SK-N-SH (cell line): ENCODE measurements at regions not wholly inside any gene's neighbourhood (a gene's known extent, or its start where the extent isn't known, plus 50 kb on each side); places are given as distances from the start of the nearest gene placed in this dataset.

ENCODE experiments used
- CTCF ChIA-PET: fragments of 300-600, 350-600 bp; formaldehyde crosslinking; extraction: SDS; loops from one replicate; lab custom pipeline; 2021; lab: Yijun Ruan, JAX
- POLR2A ChIA-PET: fragments of 350-600 bp; sonication (Branson Sonifier 250); formaldehyde crosslinking; extraction: SDS; loops from one replicate; lab custom pipeline; 2020; ENCODE audit warnings: antibody characterized with exemption, inconsistent platforms; lab: Yijun Ruan, JAX
- DNase-seq: peaks from one replicate; pipeline ENCODE4 v3.0.0; 2012
- H2AFZ ChIP-seq: fragments of 200-600 bp; sonication (generic); 2 replicates; pipeline ENCODE4 v1.8.1; 2016; ENCODE audit warnings: antibody characterized with exemption, mild to moderate bottlenecking, low read depth
- H3F3A ChIP-seq: fragments of 200-600 bp; sonication (generic); replicated peaks from 2 replicates; pipeline ENCODE3; 2016; ENCODE audit warnings: antibody characterized with exemption, mild to moderate bottlenecking; ENCODE audit not compliant: insufficient read depth
- H3K27ac ChIP-seq, 2 experiments: fragments of 200-500 bp in 1 of 2; fragments of 200-600 bp in 1 of 2; sonication (Bioruptor generic) in 1 of 2; sonication (generic), shearing (Covaris generic) in 1 of 2; 2 replicates each; pipeline versions ENCODE4 v1.5.1 to v1.6.1; 2014 to 2016; ENCODE audit warnings: low read depth in 2 of 2, inconsistent platforms in 1 of 2, low read length in 1 of 2, mild to moderate bottlenecking in 1 of 2, mixed read lengths in 1 of 2
- H3K27me3 ChIP-seq: fragments of 200-600 bp; sonication (generic), shearing (Covaris generic); 2 replicates; pipeline ENCODE4 v1.6.1; 2016; ENCODE audit warnings: mixed run types; ENCODE audit not compliant: insufficient read depth
- H3K36me3 ChIP-seq, 2 experiments: fragments of 200-500 bp in 1 of 2; fragments of 200-600 bp in 1 of 2; sonication (Bioruptor generic) in 1 of 2; sonication (generic) in 1 of 2; replicated peaks in 1 of 2; 2 replicates each; pipeline versions ENCODE3 to v1.5.1; 2014 to 2016; ENCODE audit warnings: low read length in 1 of 2, mild to moderate bottlenecking in 1 of 2; ENCODE audit not compliant: insufficient read depth in 2 of 2, control insufficient read depth in 1 of 2
- H3K4me1 ChIP-seq, 2 experiments: fragments of 200-500 bp in 1 of 2; fragments of 200-600 bp in 1 of 2; sonication (Bioruptor generic) in 1 of 2; sonication (generic), shearing (Covaris generic) in 1 of 2; 2 replicates each; pipeline versions ENCODE4 v1.5.1 to v1.6.1; 2014 to 2016; ENCODE audit warnings: low read depth in 1 of 2, low read length in 1 of 2, mixed run types in 1 of 2; ENCODE audit not compliant: insufficient read depth in 2 of 2, control insufficient read depth in 1 of 2
- H3K4me2 ChIP-seq: fragments of 200-600 bp; sonication (generic), shearing (Covaris generic); 2 replicates; pipeline ENCODE4 v1.6.1; 2017; ENCODE audit warnings: mixed run types
- H3K4me3 ChIP-seq, 2 experiments: fragments of 200-500 bp in 1 of 2; fragments of 200-600 bp in 1 of 2; sonication (Bioruptor generic) in 1 of 2; sonication (generic), shearing (Covaris generic) in 1 of 2; 2 replicates each; pipeline versions ENCODE4 v1.5.1 to v1.8.1; 2014 to 2016; ENCODE audit warnings: low read depth in 2 of 2, inconsistent platforms in 1 of 2, low read length in 1 of 2, mild to moderate bottlenecking in 1 of 2, mixed read lengths in 1 of 2, moderate library complexity in 1 of 2
- H3K79me2 ChIP-seq: fragments of 200-600 bp; sonication (generic); 2 replicates; pipeline ENCODE4 v1.8.1; 2017; ENCODE audit warnings: mild to moderate bottlenecking; ENCODE audit not compliant: insufficient read depth
- H3K9ac ChIP-seq: fragments of 200-600 bp; sonication (generic); 2 replicates; pipeline ENCODE4 v1.6.1; 2017; ENCODE audit warnings: mixed run types
- H3K9me2 ChIP-seq: fragments of 200-600 bp; sonication (generic); 2 replicates; pipeline ENCODE4 v1.6.1; 2017; ENCODE audit warnings: mixed run types
- H3K9me3 ChIP-seq: fragments of 200-600 bp; sonication (generic); 2 replicates; pipeline ENCODE4 v1.6.1; 2017; ENCODE audit warnings: mixed run types, mild to moderate bottlenecking, moderate library complexity
- H4K20me1 ChIP-seq: fragments of 200-600 bp; sonication (generic); 2 replicates; pipeline ENCODE4 v1.6.1; 2017; ENCODE audit warnings: mild to moderate bottlenecking, mixed run types; ENCODE audit not compliant: insufficient read depth
- FOSL2 ChIP-seq: IDR thresholded peaks from 2 replicates; pipeline ENCODE4 v1.4.0; 2012; ENCODE audit warnings: low read depth, mild to moderate bottlenecking, moderate library complexity, borderline replicate concordance
- FOXM1 ChIP-seq: IDR thresholded peaks from 2 replicates; pipeline ENCODE4 v1.4.0; 2012; ENCODE audit warnings: low read depth, mild to moderate bottlenecking
- GATA2 ChIP-seq: sonication (generic); formaldehyde crosslinking; IDR thresholded peaks from 2 replicates; pipeline ENCODE4 v1.5.0; 2020; ENCODE audit warnings: mild to moderate bottlenecking, missing genetic modification reagents
- POLR2AphosphoS5 ChIP-seq: IDR thresholded peaks from 2 replicates; pipeline ENCODE4 v1.6.1; 2012; ENCODE audit warnings: low read depth, low read length
- RCOR1 ChIP-seq: fragments of 150-350 bp; IDR thresholded peaks from 2 replicates; pipeline ENCODE4 v1.6.1; 2017; ENCODE audit warnings: antibody characterized with exemption, low read length
- REST ChIP-seq: IDR thresholded peaks from 2 replicates; pipeline ENCODE4 v1.6.1; 2012; ENCODE audit warnings: mild to moderate bottlenecking, low read depth, low read length, moderate library complexity
- SIN3A ChIP-seq: IDR thresholded peaks from 2 replicates; pipeline ENCODE4 v1.6.1; 2012; ENCODE audit warnings: low read depth, mild to moderate bottlenecking, low read length, moderate library complexity, borderline replicate concordance
- SMC3 ChIP-seq: IDR thresholded peaks from 2 replicates; pipeline ENCODE4 v1.6.1; 2012; ENCODE audit warnings: low read depth, low read length, improper control_type of control experiment
- WGBS: methylation state at CpG from one replicate; pipeline ENCODE4 v1.1.6; 2017; ENCODE audit warnings: low lambda C conversion rate; 5-methylcytosine and 5-hydroxymethylcytosine counted together
- TF ChIP-seq, protein P1 (sequence below): IDR thresholded peaks from 2 replicates; pipeline ENCODE4; 2012

DNA sequence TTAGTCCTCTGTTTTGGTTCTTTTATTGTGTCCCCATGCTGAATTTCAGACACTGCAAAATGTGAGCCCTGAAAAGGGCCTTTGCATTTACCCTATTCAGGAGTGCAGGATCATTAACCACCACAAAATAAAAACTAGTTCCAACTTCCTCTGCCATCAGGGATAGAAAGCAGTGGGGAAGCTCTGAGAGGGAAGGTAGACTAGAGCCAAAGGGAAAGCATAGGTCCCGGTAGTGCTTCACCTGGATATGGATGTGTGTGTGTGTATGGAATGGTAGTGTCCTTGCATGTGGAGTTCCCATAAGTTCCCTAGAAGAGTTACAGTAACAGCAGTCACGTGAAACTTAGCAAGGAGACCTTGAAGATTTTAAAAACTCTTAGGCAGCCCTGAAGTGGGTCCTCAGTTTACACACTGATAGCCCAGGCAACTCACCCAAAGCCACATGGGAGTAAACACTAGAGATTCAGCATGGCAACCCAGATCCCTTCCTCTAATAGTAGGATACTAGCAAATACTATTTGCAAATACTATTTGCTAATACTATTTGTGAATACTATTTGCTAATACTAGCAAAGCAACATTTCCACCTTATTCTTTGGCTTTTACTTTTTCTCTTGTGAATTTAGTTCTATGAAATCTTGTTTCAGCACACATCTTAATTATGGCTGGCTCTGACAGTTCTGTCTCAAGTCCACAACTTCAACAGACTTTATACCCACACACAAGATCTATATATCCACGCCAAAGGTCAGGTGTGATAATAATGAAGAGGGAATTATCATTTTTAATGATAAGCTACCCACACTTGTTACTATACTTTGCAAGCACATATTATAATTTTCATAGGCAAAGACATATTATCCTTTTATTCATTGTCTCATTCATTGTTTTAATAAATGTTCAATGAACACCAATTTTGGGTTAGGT lies 70.4 kb upstream of the IFNE start:
- H3F3A ChIP-seq, result no peaks in the 10 kb centered on the region
- WGBS, result 6% methylated on average over 3 of the region's 3 CpGs
- no peak overlapping the region for H3K4me3 ChIP-seq
- H3K4me2 ChIP-seq, result no peak overlapping the region
- POLR2A ChIA-PET, result no interaction called here
- no peaks in the 10 kb centered on the region for H3K79me2 ChIP-seq
- H2AFZ ChIP-seq, result no peak overlapping the region
- TF ChIP-seq SIN3A, result no peak
- no peak for TF ChIP-seq RCOR1
- TF ChIP-seq POLR2AphosphoS5, result no peak
- no peak for TF ChIP-seq REST
- TF ChIP-seq, protein P1, sequence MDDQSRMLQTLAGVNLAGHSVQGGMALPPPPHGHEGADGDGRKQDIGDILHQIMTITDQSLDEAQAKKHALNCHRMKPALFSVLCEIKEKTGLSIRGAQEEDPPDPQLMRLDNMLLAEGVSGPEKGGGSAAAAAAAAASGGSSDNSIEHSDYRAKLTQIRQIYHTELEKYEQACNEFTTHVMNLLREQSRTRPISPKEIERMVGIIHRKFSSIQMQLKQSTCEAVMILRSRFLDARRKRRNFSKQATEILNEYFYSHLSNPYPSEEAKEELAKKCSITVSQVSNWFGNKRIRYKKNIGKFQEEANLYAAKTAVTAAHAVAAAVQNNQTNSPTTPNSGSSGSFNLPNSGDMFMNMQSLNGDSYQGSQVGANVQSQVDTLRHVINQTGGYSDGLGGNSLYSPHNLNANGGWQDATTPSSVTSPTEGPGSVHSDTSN, result no peak
- no peak for TF ChIP-seq SMC3
- TF ChIP-seq FOXM1, result no peak
- TF ChIP-seq GATA2 (CRISPR knock-in tag), result no peak
- no peak for TF ChIP-seq FOSL2
- CTCF ChIA-PET, result no interaction called here
- H3K36me3 ChIP-seq, result no peaks in the 10 kb centered on the region
- no peak for DNase-seq
- no peaks in the 10 kb centered on the region for H3K4me1 ChIP-seq
- H3K9ac ChIP-seq, result no peak overlapping the region
- no peaks in the 10 kb centered on the region for H3K9me2 ChIP-seq
- peaks cover 49% of the 10 kb centered on the region for H3K27me3 ChIP-seq
- H3K27ac ChIP-seq, result no peak overlapping the region
- H4K20me1 ChIP-seq, result no peaks in the 10 kb centered on the region
- H3K9me3 ChIP-seq, result no peaks in the 10 kb centered on the region

DNA sequence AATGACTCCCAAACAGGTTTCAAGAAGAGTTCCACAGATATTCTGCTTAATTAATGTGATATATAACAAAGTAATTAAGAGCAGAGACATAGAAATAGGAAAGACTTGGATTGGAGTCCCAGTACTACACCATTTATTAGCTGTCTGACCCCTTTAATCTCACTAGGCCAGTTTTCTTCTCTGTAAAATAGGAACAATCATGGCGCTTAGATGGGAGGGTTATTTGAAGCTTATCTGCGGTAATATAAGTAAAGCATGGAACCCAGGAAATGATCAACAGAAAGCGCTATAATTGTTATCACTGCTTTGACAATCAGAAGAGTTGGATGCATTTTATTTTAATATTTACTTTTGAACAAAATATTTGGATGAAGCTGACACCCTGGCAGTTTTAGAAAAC lies 71.3 kb upstream of the IFNE start:
- no peaks in the 10 kb centered on the region for H3K9me3 ChIP-seq
- H3K4me2 ChIP-seq, result no peak overlapping the region
- ChIA-PET POLR2A (no interaction called here), CTCF (no interaction called here)
- 20% methylated on average over 3 of the region's 3 CpGs for WGBS
- H3K9ac ChIP-seq, result no peak overlapping the region
- no peaks in the 10 kb centered on the region for H3F3A ChIP-seq
- no peak overlapping the region for H3K4me3 ChIP-seq
- H3K27me3 ChIP-seq, result peaks cover 57% of the 10 kb centered on the region
- H2AFZ ChIP-seq, result no peak overlapping the region
- no peak for TF ChIP-seq GATA2 (CRISPR knock-in tag)
- H3K79me2 ChIP-seq, result no peaks in the 10 kb centered on the region
- H3K36me3 ChIP-seq, result no peaks in the 10 kb centered on the region
- H4K20me1 ChIP-seq, result no peaks in the 10 kb centered on the region
- H3K9me2 ChIP-seq, result no peaks in the 10 kb centered on the region
- no peak for DNase-seq
- no peaks in the 10 kb centered on the region for H3K4me1 ChIP-seq
- H3K27ac ChIP-seq, result no peak overlapping the region
